C4-2B (cell line): ENCODE measurements at regions not wholly inside any gene's neighbourhood (a gene's known extent, or its start where the extent isn't known, plus 50 kb on each side); places are given as distances from the start of the nearest gene placed in this dataset.

Experiments used
- ZFX ChIP-seq: fragments of 450-650 bp; IDR thresholded peaks from 2 replicates; pipeline ENCODE4 v1.6.1; 2017
- TF ChIP-seq, protein P1 (sequence below): fragments of 450-650 bp; conservative IDR thresholded peaks from 2 replicates; pipeline ENCODE4 v1.5.1; 2017; ENCODE audit warnings: mild to moderate bottlenecking

DNA sequence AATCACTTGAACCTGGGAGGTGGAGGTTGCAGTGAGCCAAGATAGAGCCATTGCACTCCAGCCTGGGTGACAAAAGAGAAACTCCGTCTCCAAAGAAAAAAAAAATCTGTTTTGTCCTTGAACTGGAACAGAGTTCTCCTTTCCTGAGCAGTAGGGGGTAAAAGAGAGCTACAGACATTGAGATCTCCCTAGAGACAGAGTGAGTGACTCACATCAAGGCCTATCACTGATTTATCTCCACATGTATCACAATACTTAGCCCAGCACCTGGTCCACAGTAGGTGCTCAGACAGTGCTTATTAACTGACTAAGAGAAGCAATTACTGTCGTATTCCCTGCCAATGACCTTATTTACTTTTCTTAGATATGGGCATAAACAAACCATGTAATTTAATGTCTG lies 354.1 kb upstream of the C1orf87 start:
- TF ChIP-seq, protein P1, sequence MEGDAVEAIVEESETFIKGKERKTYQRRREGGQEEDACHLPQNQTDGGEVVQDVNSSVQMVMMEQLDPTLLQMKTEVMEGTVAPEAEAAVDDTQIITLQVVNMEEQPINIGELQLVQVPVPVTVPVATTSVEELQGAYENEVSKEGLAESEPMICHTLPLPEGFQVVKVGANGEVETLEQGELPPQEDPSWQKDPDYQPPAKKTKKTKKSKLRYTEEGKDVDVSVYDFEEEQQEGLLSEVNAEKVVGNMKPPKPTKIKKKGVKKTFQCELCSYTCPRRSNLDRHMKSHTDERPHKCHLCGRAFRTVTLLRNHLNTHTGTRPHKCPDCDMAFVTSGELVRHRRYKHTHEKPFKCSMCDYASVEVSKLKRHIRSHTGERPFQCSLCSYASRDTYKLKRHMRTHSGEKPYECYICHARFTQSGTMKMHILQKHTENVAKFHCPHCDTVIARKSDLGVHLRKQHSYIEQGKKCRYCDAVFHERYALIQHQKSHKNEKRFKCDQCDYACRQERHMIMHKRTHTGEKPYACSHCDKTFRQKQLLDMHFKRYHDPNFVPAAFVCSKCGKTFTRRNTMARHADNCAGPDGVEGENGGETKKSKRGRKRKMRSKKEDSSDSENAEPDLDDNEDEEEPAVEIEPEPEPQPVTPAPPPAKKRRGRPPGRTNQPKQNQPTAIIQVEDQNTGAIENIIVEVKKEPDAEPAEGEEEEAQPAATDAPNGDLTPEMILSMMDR: no peak
- no peak for TF ChIP-seq ZFX
